ENCODE measurements at regions not wholly inside any gene's neighbourhood (a gene's known extent, or its start where the extent isn't known, plus 50 kb on each side); places are given as distances from the start of the nearest gene placed in this dataset.

- TF ChIP-seq CTCF (IDR thresholded peaks at IDR 0.05) (no peak), EP300 (IDR thresholded peaks at IDR 0.05) (no peak)
Measured at GRCh38 chr2:7523481-7524120, 606.4 kb downstream of the RNF144A start.
